ENCODE measurements at regions not wholly inside any gene's neighbourhood (a gene's known extent, or its start where the extent isn't known, plus 50 kb on each side); places are given as distances from the start of the nearest gene placed in this dataset.
"Not testable (repeated sequence)": the region's sequence is repeated elsewhere in the genome, so short reads cannot be mapped to it uniquely, and the experiment has no call there.

- not testable (repeated sequence) for DNase-seq (ENCODE audit: low spot score)
These were observed 1834.2 kb downstream of the FOXD4L5 start for GRCh38 chr9:63450836-63451235.

GRCh38 chr9:63425123-63425522 is 1859.9 kb downstream of the FOXD4L5 start:
- DNase-seq (ENCODE audit: low spot score) = not testable (repeated sequence)

- not testable (repeated sequence) for DNase-seq (ENCODE audit: low spot score)
These were observed 1894.1 kb downstream of the FOXD4L5 start for GRCh38 chr9:63390897-63391296.

- DNase-seq (ENCODE audit: low spot score) = peak; percentile 2
These were observed 1899.5 kb downstream of the FOXD4L5 start for GRCh38 chr9:63385479-63385878.

GRCh38 chr9:63379864-63380263 is 1905.1 kb downstream of the FOXD4L5 start:
- DNase-seq (ENCODE audit: low spot score) = not testable (repeated sequence)

- not testable (repeated sequence) for DNase-seq (ENCODE audit: low spot score)
These were observed 1930.8 kb downstream of the FOXD4L5 start for GRCh38 chr9:63354219-63354618.

- not testable (repeated sequence) for DNase-seq (ENCODE audit: low spot score)
These were observed 1937.7 kb downstream of the FOXD4L5 start for GRCh38 chr9:63347347-63347746.

GRCh38 chr9:63346310-63347048 is 1938.5 kb downstream of the FOXD4L5 start:
- DNase-seq (ENCODE audit: low spot score) = peak; percentile 70

- DNase-seq (ENCODE audit: low spot score) = not testable (repeated sequence)
These were observed 1940.6 kb downstream of the FOXD4L5 start for GRCh38 chr9:63344408-63344807.

- DNase-seq (ENCODE audit: low spot score) = not testable (repeated sequence)
These were observed 1942.5 kb downstream of the FOXD4L5 start for GRCh38 chr9:63342528-63342927.

- DNase-seq (ENCODE audit: low spot score) = peak; percentile 46
These were observed 1947.0 kb downstream of the FOXD4L5 start for GRCh38 chr9:63337899-63338604.

GRCh38 chr9:63335286-63335685 is 1949.7 kb downstream of the FOXD4L5 start:
- not testable (repeated sequence) for DNase-seq (ENCODE audit: low spot score)

GRCh38 chr9:63334187-63334586 is 1950.8 kb downstream of the FOXD4L5 start:
- DNase-seq (ENCODE audit: low spot score) = not testable (repeated sequence)

- not testable (repeated sequence) for DNase-seq (ENCODE audit: low spot score)
These were observed 1951.9 kb downstream of the FOXD4L5 start for GRCh38 chr9:63333083-63333482.

GRCh38 chr9:63328313-63328712 is 1956.7 kb downstream of the FOXD4L5 start:
- DNase-seq (ENCODE audit: low spot score) = not testable (repeated sequence)

GRCh38 chr9:63327211-63327610 is 1957.8 kb downstream of the FOXD4L5 start:
- DNase-seq (ENCODE audit: low spot score) = not testable (repeated sequence)

GRCh38 chr9:63326665-63327064 is 1958.3 kb downstream of the FOXD4L5 start:
- not testable (repeated sequence) for DNase-seq (ENCODE audit: low spot score)

GRCh38 chr9:63325696-63326095 is 1959.3 kb downstream of the FOXD4L5 start:
- DNase-seq (ENCODE audit: low spot score) = not testable (repeated sequence)

GRCh38 chr9:63318093-63318492 is 1966.9 kb downstream of the FOXD4L5 start:
- not testable (repeated sequence) for DNase-seq (ENCODE audit: low spot score)

GRCh38 chr9:63315387-63315786 is 1969.6 kb downstream of the FOXD4L5 start:
- not testable (repeated sequence) for DNase-seq (ENCODE audit: low spot score)

GRCh38 chr9:63296848-63297247 is 1988.2 kb downstream of the FOXD4L5 start:
- not testable (repeated sequence) for DNase-seq (ENCODE audit: low spot score)

- not testable (repeated sequence) for DNase-seq (ENCODE audit: low spot score)
These were observed 1988.6 kb downstream of the FOXD4L5 start for GRCh38 chr9:63296366-63296765.

- peak; percentile 57 for DNase-seq (ENCODE audit: low spot score)
These were observed 1995.0 kb downstream of the FOXD4L5 start for GRCh38 chr9:63289971-63290370.
